ENCODE measurements at regions not wholly inside any gene's neighbourhood (a gene's known extent, or its start where the extent isn't known, plus 50 kb on each side); places are given as distances from the start of the nearest gene placed in this dataset.
"Not testable (repeated sequence)": the region's sequence is repeated elsewhere in the genome, so short reads cannot be mapped to it uniquely, and the experiment has no call there.

- no peak for ATAC-seq
- intact Hi-C loops (cut with DNase I): no loop called here
- TF ChIP-seq CTCF (IDR thresholded peaks at IDR 0.05) (no peak), POLR2A (IDR thresholded peaks at IDR 0.05) (no peak)
- no peak overlapping the region for H3K4me3 ChIP-seq
- no peaks in the 10 kb centered on the region for H3K9me3 ChIP-seq
- H3K4me1 ChIP-seq: no peaks in the 10 kb centered on the region
- no peak overlapping the region for H3K27ac ChIP-seq
- H3K36me3 ChIP-seq: no peaks in the 10 kb centered on the region
- H3K27me3 ChIP-seq: no peaks in the 10 kb centered on the region
- no peak for DNase-seq
- 58% methylated on average over 2 of the region's 2 CpGs for WGBS (ENCODE audit: insufficient coverage, low coverage, low lambda C conversion rate, missing lambda C conversion rate)
Measured at GRCh38 chr10:94122211-94122610, 128.5 kb downstream of the PLCE1 start.

GRCh38 chr10:94123258-94123995, 129.7 kb downstream of the PLCE1 start:
- 40% methylated on average over 9 of the region's 9 CpGs for WGBS (ENCODE audit: insufficient coverage, low coverage, low lambda C conversion rate, missing lambda C conversion rate)
- no peaks in the 10 kb centered on the region for H3K36me3 ChIP-seq
- H3K4me3 ChIP-seq: no peak overlapping the region
- no peaks in the 10 kb centered on the region for H3K9me3 ChIP-seq
- intact Hi-C loops (cut with DNase I): no loop called here
- ATAC-seq: peak in 2 of 4 donors; percentile 28 to 81
- no peak overlapping the region for H3K27ac ChIP-seq
- DNase-seq: no peak
- H3K27me3 ChIP-seq: no peaks in the 10 kb centered on the region
- H3K4me1 ChIP-seq: no peaks in the 10 kb centered on the region
- TF ChIP-seq POLR2A (IDR thresholded peaks at IDR 0.05) (no peak), CTCF (IDR thresholded peaks at IDR 0.05) (no peak)

- DNase-seq; H3K27ac ChIP-seq; H3K36me3 ChIP-seq; H3K4me3 ChIP-seq; H3K4me1 ChIP-seq; H3K27me3 ChIP-seq; H3K9me3 ChIP-seq; ATAC-seq; intact Hi-C loops (cut with DNase I): not testable (repeated sequence)
- WGBS (ENCODE audit: insufficient coverage, low coverage, low lambda C conversion rate, missing lambda C conversion rate): 50% methylated on average over 2 of the region's 2 CpGs
Measured at GRCh38 chr10:94124147-94124546, 130.4 kb downstream of the PLCE1 start.

- not testable (repeated sequence) for H3K27ac ChIP-seq
Measured at GRCh38 chr10:94125268-94125667, 131.5 kb downstream of the PLCE1 start.

GRCh38 chr10:94125856-94126255, 132.1 kb downstream of the PLCE1 start:
- no peaks in the 10 kb centered on the region for H3K27me3 ChIP-seq
- no peak overlapping the region for H3K27ac ChIP-seq
- TF ChIP-seq POLR2A (IDR thresholded peaks at IDR 0.05) (no peak), CTCF (IDR thresholded peaks at IDR 0.05) (no peak)
- ATAC-seq (no peak), DNase-seq (no peak)
- H3K9me3 ChIP-seq: no peaks in the 10 kb centered on the region
- H3K36me3 ChIP-seq: no peaks in the 10 kb centered on the region
- no peaks in the 10 kb centered on the region for H3K4me1 ChIP-seq
- no peak overlapping the region for H3K4me3 ChIP-seq
- intact Hi-C loops (cut with DNase I): no loop called here

More at GRCh38 chr10:94125268-94125667, 131.5 kb downstream of the PLCE1 start:
- ATAC-seq; H3K4me3 ChIP-seq; H3K9me3 ChIP-seq; H3K4me1 ChIP-seq; H3K27me3 ChIP-seq; DNase-seq; intact Hi-C loops (cut with DNase I); H3K36me3 ChIP-seq: not testable (repeated sequence)
- 96% methylated on average over 8 of the region's 8 CpGs for WGBS (ENCODE audit: insufficient coverage, low coverage, low lambda C conversion rate, missing lambda C conversion rate)

All from right lobe of liver (tissue), 6 donors.